Dedifferentiated amniotic fluid mesenchymal stem cell (primary cell): ENCODE measurements at regions not wholly inside any gene's neighbourhood (a gene's known extent, or its start where the extent isn't known, plus 50 kb on each side); places are given as distances from the start of the nearest gene placed in this dataset.

Experiments used
- DNase-seq: peaks from one replicate; pipeline ENCODE4 v3.0.0-alpha.2; 2016; ENCODE audit errors: extremely low spot score

GRCh38 chr6:93554018-93554417, 134.7 kb upstream of the EPHA7 start:
- no peak for DNase-seq

- no peak for DNase-seq
These were observed 131.4 kb upstream of the EPHA7 start for GRCh38 chr6:93550551-93551276.

- no peak for DNase-seq
These were observed 130.5 kb upstream of the EPHA7 start for GRCh38 chr6:93549868-93550267.

- DNase-seq: no peak
These were observed 105.5 kb upstream of the EPHA7 start for GRCh38 chr6:93524671-93525451.

- DNase-seq: no peak
These were observed 104.0 kb upstream of the EPHA7 start for GRCh38 chr6:93523365-93523764.

GRCh38 chr6:93516441-93516840, 97.1 kb upstream of the EPHA7 start:
- no peak for DNase-seq

- DNase-seq: no peak
These were observed 96.4 kb upstream of the EPHA7 start for GRCh38 chr6:93515736-93516135.

GRCh38 chr6:93498713-93499112, 79.4 kb upstream of the EPHA7 start:
- DNase-seq: no peak

GRCh38 chr6:93496548-93496947, 77.2 kb upstream of the EPHA7 start:
- no peak for DNase-seq

- DNase-seq: no peak
These were observed 74.7 kb upstream of the EPHA7 start for GRCh38 chr6:93494057-93494456.

GRCh38 chr6:93474733-93475179, 55.4 kb upstream of the EPHA7 start:
- no peak for DNase-seq

- DNase-seq: no peak
These were observed 51.9 kb upstream of the EPHA7 start for GRCh38 chr6:93471281-93471680.
